Hepatocyte (in vitro differentiated cells): ENCODE measurements at regions not wholly inside any gene's neighbourhood (a gene's known extent, or its start where the extent isn't known, plus 50 kb on each side); places are given as distances from the start of the nearest gene placed in this dataset.

Experiments used
- CTCF ChIP-seq: fragments of 200-600 bp; sonication (generic); IDR thresholded peaks from 2 replicates; pipeline ENCODE4 v1.5.1; 2016; ENCODE audit warnings: antibody characterized with exemption, mild to moderate bottlenecking; ENCODE audit not compliant: poor library complexity
- EZH2 ChIP-seq: fragments of 200-600 bp; sonication (generic); IDR thresholded peaks from 2 replicates; pipeline ENCODE4 v1.6.1; 2016; ENCODE audit warnings: antibody characterized with exemption, mild to moderate bottlenecking, borderline replicate concordance

GRCh38 chr11:45585205-45585604 is 80.2 kb downstream of the CHST1 start:
- TF ChIP-seq CTCF (no peak), EZH2 (no peak)
